HFF-Myc (cell line): ENCODE measurements at regions not wholly inside any gene's neighbourhood (a gene's known extent, or its start where the extent isn't known, plus 50 kb on each side); places are given as distances from the start of the nearest gene placed in this dataset.

ENCODE experiments used
- DNase-seq: peaks from one replicate; pipeline ENCODE4 v3.0.0-alpha.2; 2011; ENCODE audit warnings: low read depth; ENCODE audit errors: extremely low read depth
- H3K4me3 ChIP-seq: replicated peaks from 2 replicates; pipeline ENCODE4 v1.5.1; 2011; ENCODE audit warnings: low read depth, mild to moderate bottlenecking, control low read depth, low read length
- TF ChIP-seq, protein P1 (sequence below): IDR thresholded peaks from 2 replicates; pipeline ENCODE4 v1.5.1; 2012; ENCODE audit warnings: mild to moderate bottlenecking, low read depth, low read length, control low read depth; ENCODE audit errors: missing control alignments

DNA sequence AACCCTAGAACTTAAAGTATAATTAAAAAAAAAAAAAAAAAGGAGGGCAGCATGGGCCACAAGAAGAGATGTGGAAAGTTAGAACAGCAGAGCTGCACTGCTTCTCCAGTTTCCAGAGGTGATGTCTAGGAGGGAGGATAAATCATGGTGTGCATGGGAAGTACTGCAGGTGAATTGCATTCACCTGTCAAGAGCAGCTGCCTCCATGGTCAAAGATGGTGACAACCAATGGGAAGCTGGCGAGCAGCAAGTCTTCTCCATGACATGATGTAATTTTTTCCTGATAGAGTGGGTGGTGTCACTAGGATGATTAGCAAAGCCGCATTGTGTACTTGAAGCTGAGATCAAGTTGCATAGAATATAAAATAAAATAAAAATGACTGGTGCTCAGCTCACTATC lies 95.6 kb upstream of the HS3ST4 start:
- no peak for DNase-seq
- no peak overlapping the region for H3K4me3 ChIP-seq
- TF ChIP-seq, protein P1, sequence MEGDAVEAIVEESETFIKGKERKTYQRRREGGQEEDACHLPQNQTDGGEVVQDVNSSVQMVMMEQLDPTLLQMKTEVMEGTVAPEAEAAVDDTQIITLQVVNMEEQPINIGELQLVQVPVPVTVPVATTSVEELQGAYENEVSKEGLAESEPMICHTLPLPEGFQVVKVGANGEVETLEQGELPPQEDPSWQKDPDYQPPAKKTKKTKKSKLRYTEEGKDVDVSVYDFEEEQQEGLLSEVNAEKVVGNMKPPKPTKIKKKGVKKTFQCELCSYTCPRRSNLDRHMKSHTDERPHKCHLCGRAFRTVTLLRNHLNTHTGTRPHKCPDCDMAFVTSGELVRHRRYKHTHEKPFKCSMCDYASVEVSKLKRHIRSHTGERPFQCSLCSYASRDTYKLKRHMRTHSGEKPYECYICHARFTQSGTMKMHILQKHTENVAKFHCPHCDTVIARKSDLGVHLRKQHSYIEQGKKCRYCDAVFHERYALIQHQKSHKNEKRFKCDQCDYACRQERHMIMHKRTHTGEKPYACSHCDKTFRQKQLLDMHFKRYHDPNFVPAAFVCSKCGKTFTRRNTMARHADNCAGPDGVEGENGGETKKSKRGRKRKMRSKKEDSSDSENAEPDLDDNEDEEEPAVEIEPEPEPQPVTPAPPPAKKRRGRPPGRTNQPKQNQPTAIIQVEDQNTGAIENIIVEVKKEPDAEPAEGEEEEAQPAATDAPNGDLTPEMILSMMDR = no peak

DNA sequence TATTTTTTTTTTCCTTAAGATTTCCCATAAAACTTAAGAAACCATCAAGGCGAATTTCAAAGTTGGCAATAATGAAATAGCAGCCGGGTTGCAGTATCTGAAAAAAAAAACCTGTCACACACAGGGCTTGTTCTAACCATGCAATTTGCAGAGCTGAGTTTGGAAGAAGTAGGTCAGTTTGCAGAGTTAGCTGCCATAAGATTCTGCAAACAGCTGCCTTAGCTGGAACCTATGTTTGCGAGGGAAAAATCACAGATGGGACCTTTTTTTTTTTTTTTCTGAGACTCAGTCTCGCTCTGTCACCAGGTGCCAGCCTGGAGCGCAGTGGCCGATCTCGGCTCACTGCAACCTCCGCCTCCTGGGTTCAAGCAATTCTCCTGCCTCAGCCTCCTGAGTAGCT lies 98.5 kb upstream of the HS3ST4 start:
- DNase-seq = no peak
- TF ChIP-seq, protein P1 = no peak
- H3K4me3 ChIP-seq = no peak overlapping the region

- no peak for DNase-seq
- TF ChIP-seq, protein P1 = no peak
- H3K4me3 ChIP-seq = no peak overlapping the region
These were observed 104.0 kb upstream of the HS3ST4 start for GRCh38 chr16:25587783-25588182.

DNA sequence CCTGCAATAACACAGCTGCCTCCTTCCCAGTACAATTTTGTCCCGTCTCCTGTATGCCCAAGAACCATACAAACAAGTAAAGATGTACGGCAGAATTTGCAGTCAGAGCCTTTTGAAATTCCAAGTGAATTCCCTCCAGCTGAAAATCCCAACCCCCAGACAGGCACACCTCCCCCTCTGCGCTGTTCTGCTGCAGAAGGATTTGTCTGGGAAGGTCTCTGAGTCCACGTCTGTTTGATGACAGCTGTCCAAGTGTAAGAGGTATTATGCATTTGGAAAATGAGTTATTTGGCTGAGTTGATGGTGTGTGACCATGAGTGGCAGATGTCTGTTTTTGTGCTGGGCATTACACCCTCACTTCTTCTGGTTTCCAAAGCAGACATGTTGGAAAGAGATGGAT lies 104.9 kb upstream of the HS3ST4 start:
- TF ChIP-seq, protein P1 = no peak
- DNase-seq = no peak
- no peak overlapping the region for H3K4me3 ChIP-seq

DNA sequence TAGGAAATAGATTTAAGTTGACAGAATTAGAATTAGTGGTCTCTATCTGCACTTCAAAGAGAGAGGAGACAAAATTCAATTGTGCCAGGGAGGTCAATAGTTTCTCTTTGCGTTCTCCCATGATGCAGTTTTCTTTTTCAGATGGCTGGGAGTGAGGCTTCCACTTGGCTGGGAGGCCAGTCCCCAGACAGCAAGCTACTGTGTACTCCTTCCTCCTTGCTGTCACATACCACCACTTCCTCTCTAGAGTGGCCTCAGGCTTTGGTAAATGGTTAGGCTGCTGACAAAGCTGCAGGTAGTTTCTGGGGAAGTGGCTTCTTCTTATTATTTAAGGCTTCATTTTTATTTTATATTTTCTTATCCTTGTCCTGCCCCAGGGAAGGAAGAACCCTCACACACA lies 106.2 kb upstream of the HS3ST4 start:
- no peak overlapping the region for H3K4me3 ChIP-seq
- TF ChIP-seq, protein P1 = no peak
- no peak for DNase-seq

GRCh38 chr16:25580041-25580440 lies 111.7 kb upstream of the HS3ST4 start:
- H3K4me3 ChIP-seq = no peak overlapping the region
- TF ChIP-seq, protein P1 = no peak
- no peak for DNase-seq

DNA sequence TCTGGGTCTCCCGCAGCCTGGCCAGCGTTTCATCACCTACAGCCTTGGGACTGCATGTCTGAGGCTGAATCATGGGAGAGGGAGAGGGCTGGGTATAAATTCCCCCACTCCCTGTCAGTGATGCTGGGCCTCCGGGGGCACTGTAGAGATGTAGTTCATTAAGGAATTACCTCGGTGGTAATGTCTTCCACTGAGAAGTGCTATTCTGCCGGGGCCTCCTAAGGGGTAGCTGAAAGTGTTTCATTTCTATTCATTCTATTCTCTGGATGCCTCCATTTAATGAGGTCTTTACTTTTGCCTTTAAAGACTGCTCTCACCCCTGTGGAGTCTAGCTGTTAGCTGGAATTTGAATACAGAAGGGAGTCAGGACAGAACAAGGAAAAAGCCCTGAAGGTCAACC lies 116.4 kb upstream of the HS3ST4 start:
- TF ChIP-seq, protein P1 = no peak
- no peak for DNase-seq
- no peak overlapping the region for H3K4me3 ChIP-seq
